ENCODE measurements at regions not wholly inside any gene's neighbourhood (a gene's known extent, or its start where the extent isn't known, plus 50 kb on each side); places are given as distances from the start of the nearest gene placed in this dataset.

DNA sequence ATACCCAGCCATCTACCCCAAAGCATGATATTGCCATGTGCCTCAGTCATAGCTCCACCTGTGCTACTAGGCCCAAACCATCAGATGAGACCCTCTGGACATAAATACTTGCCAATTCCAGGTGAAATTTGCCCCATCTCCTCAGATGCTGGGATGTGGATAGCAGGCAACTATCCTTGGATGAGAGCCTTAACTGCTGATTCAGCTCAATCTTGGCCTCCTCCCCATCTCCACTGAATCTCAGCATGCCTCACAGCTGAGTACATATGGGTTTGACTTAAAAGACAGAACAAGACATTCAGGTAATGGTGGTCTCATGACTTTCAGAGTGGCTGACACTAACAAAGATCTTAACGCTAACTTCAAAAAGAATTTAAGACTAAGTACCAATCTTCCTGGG, 50.8 kb upstream of the KLHL13 start:
- Histone ChIP-seq H3K36me3 (replicated peaks in 1 of 2; ENCODE audit: control insufficient read depth in 1 of 2, insufficient read depth in 2 of 2, low read length in 2 of 2) (no peaks in the 10 kb centered on the region), H2AFZ (ENCODE audit: low read length) (no peak overlapping the region), H4K20me1 (ENCODE audit: insufficient read depth, low read length) (no peaks in the 10 kb centered on the region), H3K27ac (ENCODE audit: extremely low read length, insufficient read depth, low read length) (no peak overlapping the region), H3K9ac (ENCODE audit: insufficient read depth, low read depth, low read length) (no peak overlapping the region), H3K27me3 (ENCODE audit: control insufficient read depth in 1 of 2, insufficient read depth in 2 of 2, low read length in 2 of 2) (no peaks in the 10 kb centered on the region), H3K4me1 (ENCODE audit: insufficient read depth, low read length) (peaks cover 13% of the 10 kb centered on the region), H3K79me2 (ENCODE audit: insufficient read depth, low read length) (no peaks in the 10 kb centered on the region), H3K4me3 (replicated peaks in 1 of 3; ENCODE audit: insufficient read depth in 1 of 3, low read depth in 2 of 3, low read length in 3 of 3) (no peak overlapping the region), H3K4me2 (ENCODE audit: low read depth, low read length) (no peak overlapping the region), H3K9me3 (ENCODE audit: low read length) (no peaks in the 10 kb centered on the region)
- WGBS (ENCODE audit: low lambda C conversion rate), result 100% methylated on average over 1 of the region's 1 CpG
- TF ChIP-seq, protein P1, sequence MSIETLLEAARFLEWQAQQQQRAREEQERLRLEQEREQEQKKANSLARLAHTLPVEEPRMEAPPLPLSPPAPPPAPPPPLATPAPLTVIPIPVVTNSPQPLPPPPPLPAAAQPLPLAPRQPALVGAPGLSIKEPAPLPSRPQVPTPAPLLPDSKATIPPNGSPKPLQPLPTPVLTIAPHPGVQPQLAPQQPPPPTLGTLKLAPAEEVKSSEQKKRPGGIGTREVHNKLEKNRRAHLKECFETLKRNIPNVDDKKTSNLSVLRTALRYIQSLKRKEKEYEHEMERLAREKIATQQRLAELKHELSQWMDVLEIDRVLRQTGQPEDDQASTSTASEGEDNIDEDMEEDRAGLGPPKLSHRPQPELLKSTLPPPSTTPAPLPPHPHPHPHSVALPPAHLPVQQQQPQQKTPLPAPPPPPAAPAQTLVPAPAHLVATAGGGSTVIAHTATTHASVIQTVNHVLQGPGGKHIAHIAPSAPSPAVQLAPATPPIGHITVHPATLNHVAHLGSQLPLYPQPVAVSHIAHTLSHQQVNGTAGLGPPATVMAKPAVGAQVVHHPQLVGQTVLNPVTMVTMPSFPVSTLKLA (IDR thresholded peaks at IDR 0.05), result peak; percentile 34; the same call in 1 of the 2 replicates
- TF ChIP-seq MAFK (conservative IDR thresholded peaks at IDR 0.05 in 1 of 2, IDR thresholded peaks at IDR 0.05 in 1 of 2; ENCODE audit: low read length in 2 of 2) (peak; percentile 69 to 80), MAFF (IDR thresholded peaks at IDR 0.05; ENCODE audit: low read depth, low read length) (peak; percentile 76), ZNF205 (CRISPR knock-in tag; IDR thresholded peaks at IDR 0.05) (no peak)
- TF ChIP-seq, protein P2, sequence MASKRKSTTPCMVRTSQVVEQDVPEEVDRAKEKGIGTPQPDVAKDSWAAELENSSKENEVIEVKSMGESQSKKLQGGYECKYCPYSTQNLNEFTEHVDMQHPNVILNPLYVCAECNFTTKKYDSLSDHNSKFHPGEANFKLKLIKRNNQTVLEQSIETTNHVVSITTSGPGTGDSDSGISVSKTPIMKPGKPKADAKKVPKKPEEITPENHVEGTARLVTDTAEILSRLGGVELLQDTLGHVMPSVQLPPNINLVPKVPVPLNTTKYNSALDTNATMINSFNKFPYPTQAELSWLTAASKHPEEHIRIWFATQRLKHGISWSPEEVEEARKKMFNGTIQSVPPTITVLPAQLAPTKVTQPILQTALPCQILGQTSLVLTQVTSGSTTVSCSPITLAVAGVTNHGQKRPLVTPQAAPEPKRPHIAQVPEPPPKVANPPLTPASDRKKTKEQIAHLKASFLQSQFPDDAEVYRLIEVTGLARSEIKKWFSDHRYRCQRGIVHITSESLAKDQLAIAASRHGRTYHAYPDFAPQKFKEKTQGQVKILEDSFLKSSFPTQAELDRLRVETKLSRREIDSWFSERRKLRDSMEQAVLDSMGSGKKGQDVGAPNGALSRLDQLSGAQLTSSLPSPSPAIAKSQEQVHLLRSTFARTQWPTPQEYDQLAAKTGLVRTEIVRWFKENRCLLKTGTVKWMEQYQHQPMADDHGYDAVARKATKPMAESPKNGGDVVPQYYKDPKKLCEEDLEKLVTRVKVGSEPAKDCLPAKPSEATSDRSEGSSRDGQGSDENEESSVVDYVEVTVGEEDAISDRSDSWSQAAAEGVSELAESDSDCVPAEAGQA (IDR thresholded peaks at IDR 0.05; ENCODE audit: low read depth), result no peak
- TF ChIP-seq, protein P2 (CRISPR knock-in tag; IDR thresholded peaks at IDR 0.05; ENCODE audit: borderline replicate concordance), result no peak
- in situ Hi-C loops (cut with HindIII; ENCODE audit: extremely low pct_ligation_motif_present, low pct_unique_long_range_greater_than_20kb), result no loop called here
- intact Hi-C loops (cut with micrococcal nuclease; ENCODE audit: unreplicated experiment), result no loop called here
- DNase-seq (ENCODE audit: low spot score) (no peak), FAIRE-seq (no peak), ATAC-seq (no peak)
- BruUV-seq (replicated peaks), result no TSS peak
- POLR2A ChIA-PET, result no interaction called here
- CTCF ChIA-PET (ENCODE audit: low intra/inter-chr PET ratio, low total read pairs), result no interaction called here

All from HepG2 (cell line).